ENCODE measurements at regions not wholly inside any gene's neighbourhood (a gene's known extent, or its start where the extent isn't known, plus 50 kb on each side); places are given as distances from the start of the nearest gene placed in this dataset.

DNA sequence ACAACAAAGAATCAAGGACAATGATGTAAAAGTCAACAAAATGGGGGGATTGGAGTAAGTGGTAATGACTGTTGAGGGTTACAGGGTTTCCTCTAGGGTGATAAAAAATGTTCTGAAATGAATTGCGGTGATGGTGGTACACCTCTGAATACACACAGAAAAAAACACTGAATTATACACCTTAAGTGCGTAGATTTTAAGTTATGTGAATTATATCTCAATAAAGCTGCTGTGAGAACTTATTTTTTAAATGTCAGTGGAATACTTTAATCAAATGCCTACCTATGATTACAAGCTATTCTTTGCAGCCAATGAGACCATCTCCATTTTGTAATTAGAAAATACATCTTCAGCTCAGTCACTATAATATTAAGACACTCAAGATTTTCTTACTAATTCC lies 53.5 kb downstream of the ZNF608 start:
- DNase-seq: no peak

DNA sequence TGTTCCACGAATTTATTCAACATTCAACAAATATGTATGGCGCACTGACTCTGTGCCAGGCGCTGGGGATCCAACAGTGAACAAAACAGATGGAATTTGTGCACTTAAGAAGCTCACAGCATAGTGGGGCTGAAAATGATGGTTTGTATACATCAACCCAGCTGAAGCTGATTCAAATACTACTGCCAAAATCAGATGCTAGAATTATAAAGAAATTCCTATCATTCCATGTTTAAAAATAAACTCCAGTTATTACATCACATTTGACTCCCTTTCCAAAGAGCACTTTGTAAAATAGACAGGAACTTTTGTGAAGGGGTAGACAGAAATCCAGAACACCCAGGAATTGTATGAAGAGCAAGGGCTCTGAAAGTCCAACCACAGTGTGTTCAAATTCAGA lies 54.1 kb downstream of the ZNF608 start:
- DNase-seq: no peak

GRCh38 chr5:124689653-124690052 lies 56.8 kb downstream of the ZNF608 start:
- no peak for DNase-seq

DNA sequence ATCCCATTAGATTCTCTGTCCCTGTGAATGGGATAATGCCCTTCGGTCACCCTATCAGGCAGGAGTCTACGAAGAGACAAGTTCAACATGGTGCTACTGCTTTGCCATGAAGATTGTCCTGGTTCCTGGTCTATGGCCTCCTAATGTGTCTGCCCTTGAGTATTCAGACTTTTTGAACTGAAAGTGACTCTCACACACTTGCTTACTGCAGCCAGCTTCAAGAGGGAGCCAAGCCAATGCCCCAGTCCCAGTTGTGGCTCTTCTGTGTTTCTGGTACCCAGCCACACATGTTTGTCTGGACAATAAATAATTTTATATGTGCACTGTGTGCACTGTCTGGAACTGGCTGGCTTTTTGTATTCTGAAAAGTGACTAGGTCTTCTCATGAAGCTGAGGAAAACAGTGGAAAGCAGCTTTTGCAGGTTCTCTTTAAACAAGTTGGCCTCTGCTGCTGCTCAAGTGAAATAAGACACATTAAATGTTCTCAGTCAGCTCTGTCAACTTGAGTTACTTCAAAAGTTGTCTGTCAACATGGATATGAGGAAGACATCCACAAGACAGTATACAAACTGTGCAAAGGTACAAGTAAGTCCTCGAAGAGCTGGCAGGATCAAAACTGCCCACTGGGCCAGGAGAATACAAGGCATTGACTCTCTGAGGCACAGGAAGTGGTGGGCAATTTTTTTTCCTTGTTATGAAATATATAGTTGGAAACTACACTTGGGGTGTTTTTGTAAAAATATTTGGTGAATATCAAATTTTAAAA lies 60.0 kb downstream of the ZNF608 start:
- no peak for DNase-seq

DNA sequence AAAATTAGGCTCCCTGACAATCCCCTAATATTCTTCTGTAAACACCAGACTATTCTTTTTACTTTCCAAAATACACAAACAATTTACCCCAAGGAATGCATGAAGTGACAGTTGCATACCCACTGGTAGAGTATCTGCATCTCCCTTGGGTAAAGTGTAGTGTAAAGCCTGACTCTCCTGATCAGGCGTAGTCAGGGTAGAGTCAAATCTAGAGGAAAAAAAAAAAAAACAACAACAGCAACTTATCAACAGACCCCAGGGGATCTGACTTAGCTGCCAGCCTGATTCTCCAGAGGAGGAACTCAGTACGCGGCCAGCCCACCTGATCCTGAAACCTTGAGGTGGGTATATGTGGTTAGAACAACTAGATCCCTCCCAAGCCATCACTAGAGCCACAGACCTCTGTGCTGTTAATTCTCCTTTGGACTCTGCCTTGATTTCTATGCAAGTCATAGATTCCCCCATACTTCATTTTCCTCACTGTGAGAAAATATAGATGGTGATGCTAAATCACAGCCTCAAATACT lies 61.0 kb downstream of the ZNF608 start:
- no peak for DNase-seq

- no peak for DNase-seq
Measured at GRCh38 chr5:124683917-124684555, 62.4 kb downstream of the ZNF608 start.

DNA sequence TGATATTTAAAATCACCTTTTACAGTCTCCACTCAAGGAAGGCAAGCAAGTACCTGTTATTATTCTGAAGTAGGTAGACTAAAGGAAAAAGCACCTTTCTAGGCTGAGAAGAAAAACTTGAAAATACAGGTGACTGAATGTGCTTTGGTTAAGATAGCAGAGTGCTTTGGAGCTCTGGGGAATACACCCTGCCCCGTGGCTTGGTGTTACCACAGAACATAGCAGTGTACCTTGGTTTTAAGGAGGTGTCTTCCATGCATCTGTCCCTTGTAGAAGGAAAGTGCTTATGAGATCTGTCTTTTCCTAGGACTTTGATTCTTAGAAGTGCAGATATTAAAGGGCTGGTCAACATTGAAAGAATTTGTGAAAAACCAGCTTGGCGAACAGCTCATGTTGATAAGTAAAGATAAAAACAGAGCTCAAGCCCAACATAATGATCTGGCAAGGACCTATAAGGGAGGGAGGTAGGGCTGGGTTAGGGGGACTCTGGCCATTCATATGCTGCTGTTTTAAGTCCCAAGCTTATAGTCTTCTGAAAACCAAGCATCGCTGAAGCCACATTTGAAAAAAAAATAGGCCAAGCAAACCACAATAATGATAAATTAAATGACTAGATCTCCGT lies 66.8 kb downstream of the ZNF608 start:
- DNase-seq: no peak

DNA sequence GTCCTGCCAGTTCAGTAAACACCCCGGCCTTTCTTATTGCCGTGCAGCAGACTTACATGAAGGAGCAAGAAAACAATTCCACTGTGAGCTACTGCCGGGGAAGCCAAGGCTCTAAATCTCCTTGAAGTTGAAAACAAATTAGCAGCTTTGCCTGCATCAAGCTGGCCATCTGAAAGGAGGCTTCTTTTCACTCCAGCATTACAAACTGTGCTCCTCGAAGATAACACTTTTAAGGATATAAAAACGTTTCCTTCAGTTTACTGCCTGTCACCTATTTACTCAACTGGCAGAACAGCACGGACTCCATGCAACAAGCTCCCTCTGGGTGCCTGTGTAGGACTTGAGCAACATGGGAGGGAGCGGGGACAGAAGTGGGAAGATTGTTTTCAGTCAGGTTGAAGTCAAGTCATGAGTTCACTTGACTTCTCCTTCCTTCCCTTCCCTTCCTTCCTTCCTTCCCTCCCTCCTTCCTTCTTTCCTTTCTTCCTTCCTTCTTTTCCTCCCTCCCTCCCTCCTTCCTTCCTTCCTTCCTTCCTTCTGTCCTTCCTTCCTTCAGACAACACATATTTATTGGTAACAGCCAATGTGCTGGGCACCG lies 67.4 kb downstream of the ZNF608 start:
- no peak for DNase-seq

DNA sequence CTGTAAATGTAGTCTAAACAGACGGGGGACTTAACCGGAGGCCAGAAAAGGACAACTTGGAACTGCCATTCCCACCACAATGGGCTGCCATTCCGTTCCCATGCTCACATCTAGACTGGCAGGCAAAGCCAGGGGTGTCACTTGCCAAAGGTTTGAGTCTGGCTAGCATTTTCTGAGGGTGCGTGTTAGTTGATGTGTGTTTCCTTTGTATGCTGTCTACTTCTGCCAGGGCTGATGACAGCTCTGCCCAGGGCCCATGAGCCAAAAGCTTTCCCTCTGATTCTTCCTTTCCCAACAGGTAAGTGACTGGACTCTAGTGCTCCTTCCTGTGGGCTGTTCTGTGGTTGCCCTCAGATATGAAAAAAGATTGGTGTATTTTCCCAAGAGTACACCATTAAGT lies 68.0 kb downstream of the ZNF608 start:
- no peak for DNase-seq

GRCh38 chr5:124677374-124678351 lies 68.8 kb downstream of the ZNF608 start:
- peak; percentile 88 for DNase-seq

- no peak for DNase-seq
Measured at GRCh38 chr5:124675931-124676846, 70.2 kb downstream of the ZNF608 start.

- no peak for DNase-seq
Measured at GRCh38 chr5:124671193-124671592, 75.2 kb downstream of the ZNF608 start.

- DNase-seq: no peak
Measured at GRCh38 chr5:124670722-124671184, 75.7 kb downstream of the ZNF608 start.

- no peak for DNase-seq
Measured at GRCh38 chr5:124669956-124670721, 76.3 kb downstream of the ZNF608 start.

- no peak for DNase-seq
Measured at GRCh38 chr5:124669300-124669648, 77.2 kb downstream of the ZNF608 start.

GRCh38 chr5:124668353-124669299 lies 77.8 kb downstream of the ZNF608 start:
- DNase-seq: no peak

DNA sequence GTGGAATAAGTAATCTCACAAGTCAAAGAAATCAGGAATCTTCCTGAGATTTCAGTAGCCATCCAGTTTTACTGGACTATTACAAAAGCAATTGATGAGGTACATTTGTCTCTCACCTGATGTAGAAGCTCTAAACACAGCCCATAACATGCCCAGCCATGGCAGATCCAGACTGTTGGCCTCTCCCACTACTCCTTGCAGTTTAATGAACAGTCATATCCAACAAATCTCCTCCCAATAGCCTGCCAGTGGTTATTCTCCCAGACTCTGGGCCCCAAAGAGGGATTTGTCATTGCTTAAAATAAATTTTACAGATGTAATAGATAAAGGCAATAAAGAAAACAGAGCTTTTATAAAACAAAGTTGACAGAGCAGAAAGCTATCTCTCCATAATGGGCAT lies 80.8 kb downstream of the ZNF608 start:
- DNase-seq: no peak

- DNase-seq: no peak
Measured at GRCh38 chr5:124665035-124665434, 81.4 kb downstream of the ZNF608 start.

DNA sequence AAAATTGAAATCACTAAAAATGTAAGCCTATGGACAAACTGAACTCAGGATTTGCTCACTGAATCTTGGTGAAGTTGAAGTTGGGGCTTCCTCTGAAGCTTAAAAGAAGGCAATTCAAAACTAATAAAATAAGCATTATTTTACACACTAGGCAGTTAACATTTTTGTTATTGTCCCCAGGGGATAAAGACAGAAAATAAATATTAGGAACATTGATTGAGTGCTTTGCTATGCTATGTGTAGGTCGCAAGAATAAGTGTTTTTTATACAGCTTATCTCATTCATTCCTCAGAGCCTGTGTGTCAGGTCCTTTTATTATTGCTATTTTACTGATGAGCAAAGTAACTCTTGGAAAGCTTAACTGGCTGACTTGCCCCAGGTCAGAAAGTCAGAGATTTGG lies 82.2 kb downstream of the ZNF608 start:
- DNase-seq: no peak

All from left hindlimb (tissue), 1 donor.